ENCODE measurements at regions not wholly inside any gene's neighbourhood (a gene's known extent, or its start where the extent isn't known, plus 50 kb on each side); places are given as distances from the start of the nearest gene placed in this dataset.

DNA sequence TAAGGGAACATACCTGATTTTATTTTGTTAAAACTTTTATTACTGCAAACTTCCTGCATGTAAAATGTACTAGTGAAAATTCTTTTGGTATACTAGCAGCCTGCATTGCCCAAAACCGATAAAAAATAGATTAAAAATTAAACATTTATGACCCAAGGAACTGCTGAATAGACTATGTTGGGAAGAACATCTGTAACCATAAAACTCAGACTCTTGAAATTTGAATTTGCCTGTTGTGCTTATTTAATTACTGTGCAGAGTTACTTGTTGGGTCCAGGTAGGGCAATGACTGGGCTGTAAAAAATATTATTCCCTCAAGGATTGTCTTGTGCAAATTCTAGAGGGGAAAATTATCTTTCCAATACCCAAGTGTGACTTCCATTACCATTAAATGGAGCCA, 193.5 kb upstream of the PITRM1 start:
- no peak for DNase-seq

DNA sequence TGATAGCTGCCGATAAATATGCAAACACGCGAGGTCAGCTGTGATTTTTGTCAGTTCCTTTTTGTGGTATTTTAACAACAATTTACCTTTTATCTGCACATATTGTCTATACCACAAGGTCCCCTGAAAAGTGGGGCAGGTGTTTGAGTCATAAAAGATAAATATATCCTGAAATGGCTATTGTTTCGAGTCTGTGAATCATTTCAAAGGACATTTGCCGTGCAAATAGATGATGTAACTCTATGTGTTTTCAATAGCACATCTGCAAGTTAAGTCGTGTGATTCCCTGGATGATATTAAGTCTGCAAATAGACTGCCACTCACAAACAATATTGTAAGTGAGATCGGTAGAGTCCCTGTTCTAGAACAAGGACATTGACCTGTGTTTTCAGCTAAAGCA, 193.0 kb upstream of the PITRM1 start:
- no peak for DNase-seq

DNA sequence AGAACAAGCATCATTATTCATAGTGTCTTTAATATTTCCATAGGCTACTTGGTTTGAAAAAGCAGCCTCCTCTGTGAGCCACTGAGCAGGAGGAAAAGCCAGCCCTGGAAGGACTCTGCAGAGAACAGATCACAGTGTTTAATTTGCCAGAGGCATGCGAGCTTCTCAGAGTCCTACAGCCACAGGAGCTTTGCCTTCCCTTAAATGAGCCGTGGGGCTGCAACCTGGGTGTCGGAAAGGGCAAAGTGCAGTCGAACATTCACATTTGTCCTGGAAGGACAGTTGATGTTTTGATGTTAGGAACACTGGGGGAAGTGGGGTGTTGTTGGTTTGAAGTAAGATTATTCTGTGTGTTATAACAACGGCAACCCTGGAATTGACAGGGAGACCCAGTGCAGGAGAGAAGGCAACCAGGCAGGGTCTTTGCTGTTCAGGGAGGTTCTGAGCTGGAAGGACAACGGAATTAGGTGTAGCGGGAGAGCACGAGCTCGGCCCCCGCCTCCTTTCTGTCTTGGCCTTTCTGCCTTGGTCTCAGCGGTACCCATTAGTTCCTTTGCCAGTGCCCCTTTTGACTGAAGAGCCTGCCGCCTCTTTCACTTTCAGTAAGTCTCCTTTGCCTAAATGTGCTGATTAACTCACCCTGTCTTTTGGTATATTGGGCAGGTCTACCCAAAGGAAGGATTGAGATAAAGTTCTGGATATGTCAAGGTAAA, 192.3 kb upstream of the PITRM1 start:
- DNase-seq, result no peak

GRCh38 chr10:3363311-3364045, 190.9 kb upstream of the PITRM1 start:
- no peak for DNase-seq

DNA sequence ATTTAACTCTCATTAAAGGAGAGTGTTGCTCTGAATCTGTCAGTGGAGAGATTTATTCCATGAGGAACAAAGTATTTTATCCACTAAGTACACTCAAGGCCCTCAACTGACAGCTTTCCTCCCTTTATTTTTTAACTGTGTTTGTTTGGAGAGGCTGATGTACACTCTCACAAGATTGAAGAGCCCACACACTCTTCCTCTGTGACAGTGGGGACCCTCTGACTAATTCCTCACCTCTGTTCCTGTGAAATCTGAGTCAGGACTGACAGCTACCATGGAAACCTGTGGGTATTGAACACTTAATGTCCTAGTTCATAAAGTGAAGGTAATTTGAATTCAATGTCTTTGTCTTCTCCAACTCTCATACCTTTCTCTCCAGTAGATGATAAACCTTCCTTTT, 189.8 kb upstream of the PITRM1 start:
- DNase-seq, result no peak

GRCh38 chr10:3361640-3362039, 189.1 kb upstream of the PITRM1 start:
- no peak for DNase-seq

GRCh38 chr10:3357737-3358136, 185.2 kb upstream of the PITRM1 start:
- no peak for DNase-seq

DNA sequence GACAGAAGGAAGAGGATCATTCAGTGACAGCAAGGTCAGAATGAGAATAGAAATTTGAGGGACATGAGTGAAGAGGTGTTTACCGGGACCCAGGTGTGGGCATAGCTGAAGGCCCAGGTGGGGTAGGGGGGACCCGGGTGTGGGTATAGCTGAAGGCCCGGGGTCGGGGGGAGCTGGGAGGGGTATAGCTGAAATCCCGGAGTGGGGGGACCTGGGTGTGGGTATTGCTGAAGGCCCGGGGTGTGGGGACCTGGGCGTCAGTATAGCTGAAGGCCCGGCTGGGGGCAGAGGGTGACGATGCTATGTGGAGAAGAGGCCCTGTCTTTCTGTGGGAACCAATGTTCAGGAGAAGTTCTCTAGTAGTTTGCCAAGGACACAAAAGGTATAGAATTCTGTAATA, 183.0 kb upstream of the PITRM1 start:
- no peak for DNase-seq

- no peak for DNase-seq
Observed at GRCh38 chr10:3354174-3354900, 181.8 kb upstream of the PITRM1 start.

DNA sequence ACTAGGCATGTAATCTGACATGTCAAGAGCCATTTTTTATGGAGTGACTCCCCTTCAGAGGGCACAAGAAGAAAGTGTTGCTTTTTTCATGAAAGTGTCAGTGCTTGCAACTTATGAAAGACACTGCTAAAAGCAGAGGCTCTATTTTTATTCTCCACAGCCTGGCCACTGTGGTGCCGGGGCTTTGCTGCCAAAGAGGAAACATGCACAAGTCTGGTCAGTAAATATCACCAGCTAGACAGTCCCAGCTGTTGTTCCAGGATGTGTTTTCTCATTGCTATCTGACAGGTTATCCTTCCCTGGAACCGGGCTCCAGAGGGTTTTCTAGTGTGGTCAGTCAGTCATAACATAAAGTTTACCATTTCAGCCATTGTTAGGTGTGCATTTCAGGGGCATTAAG, 180.7 kb upstream of the PITRM1 start:
- DNase-seq, result no peak

DNA sequence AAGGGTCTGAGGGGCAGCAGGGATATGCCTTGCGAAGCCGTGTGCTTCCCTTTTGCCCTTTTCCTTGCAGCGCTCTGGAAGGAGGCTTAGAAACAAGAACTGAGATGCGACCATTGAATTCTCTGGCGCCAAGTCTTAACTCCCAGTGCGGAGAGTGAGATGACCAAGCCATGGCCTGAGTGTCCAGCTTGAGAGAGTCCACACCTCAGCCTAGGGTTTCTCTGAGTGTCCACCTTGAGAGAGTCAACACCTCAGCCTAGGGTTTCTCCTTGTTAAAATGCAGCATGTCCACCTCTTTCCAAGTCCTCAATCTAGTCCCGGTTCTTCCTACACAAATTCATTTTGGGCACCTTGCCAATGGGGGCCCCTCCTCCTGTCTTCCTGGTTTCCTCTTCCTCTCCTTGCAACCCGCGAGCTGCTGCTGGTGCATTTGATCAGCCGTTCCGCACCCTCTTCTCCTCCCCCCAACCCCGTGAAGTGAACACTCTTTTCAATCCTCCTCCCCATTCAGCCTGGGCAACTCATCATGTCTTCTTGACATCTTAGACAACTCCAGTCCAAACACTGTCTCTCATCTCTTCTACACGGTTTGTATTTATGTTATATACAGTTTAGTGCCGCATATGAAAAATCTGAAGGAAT, 178.2 kb upstream of the PITRM1 start:
- DNase-seq, result no peak

DNA sequence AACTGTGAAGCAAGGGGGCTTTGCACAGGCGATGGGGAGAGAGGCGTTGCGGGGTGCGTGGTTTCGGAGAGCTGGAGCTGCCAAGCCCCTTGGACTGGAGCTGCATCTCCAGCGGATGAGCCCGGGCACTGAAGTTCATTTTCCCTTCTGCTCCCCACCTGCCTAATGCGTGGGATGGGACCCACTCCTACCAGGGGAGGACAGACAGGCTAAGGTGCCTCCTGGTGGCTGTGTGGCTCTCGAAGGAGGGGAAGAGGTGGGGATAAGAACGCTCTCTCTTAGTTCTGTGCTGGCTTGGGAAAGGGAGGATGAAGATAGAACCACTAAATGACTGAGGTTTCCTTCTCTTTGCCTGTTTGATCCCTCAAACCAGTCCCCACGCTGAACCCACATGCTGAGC, 177.6 kb upstream of the PITRM1 start:
- DNase-seq, result no peak

GRCh38 chr10:3348564-3348963, 176.0 kb upstream of the PITRM1 start:
- DNase-seq, result no peak

- DNase-seq, result no peak
Observed at GRCh38 chr10:3347413-3348182, 175.0 kb upstream of the PITRM1 start.

- DNase-seq, result no peak
Observed at GRCh38 chr10:3346851-3347250, 174.3 kb upstream of the PITRM1 start.

- DNase-seq, result no peak
Observed at GRCh38 chr10:3342771-3343170, 170.2 kb upstream of the PITRM1 start.

- DNase-seq, result no peak
Observed at GRCh38 chr10:3340127-3340730, 167.6 kb upstream of the PITRM1 start.

- DNase-seq, result no peak
Observed at GRCh38 chr10:3339531-3339950, 167.0 kb upstream of the PITRM1 start.

GRCh38 chr10:3339121-3339520, 166.5 kb upstream of the PITRM1 start:
- DNase-seq, result no peak

- no peak for DNase-seq
Observed at GRCh38 chr10:3337741-3338140, 165.2 kb upstream of the PITRM1 start.

DNA sequence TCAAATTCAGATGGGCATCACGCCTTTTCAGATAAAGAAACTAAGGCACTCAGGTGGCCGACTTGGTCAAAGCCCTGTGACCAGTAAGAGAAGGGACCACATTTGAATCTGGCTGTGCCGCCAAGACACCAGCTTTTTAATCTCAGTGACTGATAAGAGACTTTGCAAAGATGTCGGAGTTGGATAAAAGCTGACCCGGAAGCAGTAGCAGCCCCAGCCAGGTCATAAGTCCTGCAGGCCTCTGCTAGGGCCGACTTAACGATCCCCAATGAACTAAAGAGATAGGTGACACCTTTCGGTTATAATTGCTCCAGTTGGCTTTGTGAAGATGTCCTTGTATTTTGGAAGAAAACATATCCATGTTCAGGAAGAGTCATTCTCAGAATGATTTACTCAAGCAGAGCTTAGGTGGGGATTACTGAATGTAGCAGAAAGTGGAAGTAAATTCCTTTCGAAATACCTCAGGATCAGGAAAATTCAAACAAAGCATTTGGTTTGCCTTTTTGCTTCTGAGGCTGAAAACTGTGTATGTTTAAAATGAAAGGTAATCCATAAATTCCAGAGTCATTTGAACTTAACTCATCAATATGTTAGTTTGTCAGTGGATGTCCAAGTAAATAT, 164.2 kb upstream of the PITRM1 start:
- no peak for DNase-seq

GRCh38 chr10:3333426-3333825, 160.8 kb upstream of the PITRM1 start:
- DNase-seq, result no peak
